GM12891 (cell line): ENCODE measurements at regions not wholly inside any gene's neighbourhood (a gene's known extent, or its start where the extent isn't known, plus 50 kb on each side); places are given as distances from the start of the nearest gene placed in this dataset.

Source experiments
- PAX5 ChIP-seq: IDR thresholded peaks from 2 replicates; pipeline ENCODE4 v1.6.1; 2011; ENCODE audit warnings: low read length, moderate library complexity, mild to moderate bottlenecking; ENCODE audit not compliant: insufficient read depth, severe bottlenecking
- POLR2A ChIP-seq: IDR thresholded peaks from 2 replicates; pipeline ENCODE4 v1.6.1; 2011; ENCODE audit warnings: low read depth, low read length, control low read depth
- POLR2AphosphoS5 ChIP-seq: IDR thresholded peaks from 2 replicates; pipeline ENCODE4 v1.6.1; 2011; ENCODE audit warnings: low read depth, low read length, control low read depth
- POU2F2 ChIP-seq: IDR thresholded peaks from 2 replicates; pipeline ENCODE4 v1.6.1; 2011; ENCODE audit warnings: low read depth, mild to moderate bottlenecking, control low read depth, low read length, moderate library complexity
- SPI1 ChIP-seq: IDR thresholded peaks from 2 replicates; pipeline ENCODE4 v1.6.1; 2011; ENCODE audit warnings: low read depth, low read length, control low read depth
- TAF1 ChIP-seq: IDR thresholded peaks from 2 replicates; pipeline ENCODE4 v1.6.1; 2011; ENCODE audit warnings: low read depth, low read length, control low read depth

DNA sequence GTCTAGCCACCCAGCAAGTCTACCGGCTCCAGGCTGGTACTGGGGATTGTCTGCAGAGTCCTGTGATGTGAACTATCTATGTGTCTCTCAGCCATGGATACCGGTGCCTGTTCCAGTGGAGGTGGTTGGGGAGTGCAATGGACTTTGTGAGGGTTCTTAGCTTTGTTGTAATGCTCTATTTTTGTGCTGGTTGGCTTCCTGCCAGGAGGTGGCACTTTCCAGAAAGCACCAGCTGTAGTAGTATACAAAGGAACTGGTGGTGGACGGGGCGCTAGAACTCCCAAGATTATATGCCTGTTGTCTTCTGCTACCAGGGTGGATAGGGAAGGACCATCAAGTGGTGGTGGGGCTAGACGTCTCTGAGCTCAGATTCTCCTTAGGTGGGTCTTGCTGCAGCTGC, 306.4 kb upstream of the POF1B start:
- TF ChIP-seq PAX5 (no peak), TAF1 (no peak), POLR2AphosphoS5 (no peak), POLR2A (no peak), POU2F2 (no peak), SPI1 (no peak)
